Liver (tissue), 8 donors: ENCODE measurements at regions not wholly inside any gene's neighbourhood (a gene's known extent, or its start where the extent isn't known, plus 50 kb on each side); places are given as distances from the start of the nearest gene placed in this dataset.

Source experiments
- DNase-seq: peaks from one replicate; pipeline ENCODE4 v3.0.0-alpha.2; 2017; ENCODE audit warnings: low spot score
- H3K27ac ChIP-seq, 2 donors: one replicate each; pipeline ENCODE4 v1.7.0; 2013; ENCODE audit warnings: inconsistent platforms in 2 of 2, low read length in 2 of 2, control low read depth in 1 of 2, low read depth in 1 of 2, mild to moderate bottlenecking in 1 of 2
- H3K27me3 ChIP-seq, 4 donors: one replicate each; pipeline versions ENCODE4 v1.6.1 to v1.7.0; 2013; ENCODE audit warnings: low read length in 3 of 4, inconsistent platforms in 1 of 4, mild to moderate bottlenecking in 1 of 4, moderate library complexity in 1 of 4; ENCODE audit not compliant: control insufficient read depth in 4 of 4, insufficient read depth in 4 of 4
- H3K36me3 ChIP-seq, 4 donors: one replicate each; pipeline versions ENCODE4 v1.6.1 to v1.7.0; 2013; ENCODE audit warnings: low read length in 3 of 4, mild to moderate bottlenecking in 3 of 4, low read depth in 1 of 4, moderate library complexity in 1 of 4; ENCODE audit not compliant: control insufficient read depth in 4 of 4, insufficient read depth in 3 of 4
- H3K4me1 ChIP-seq, 4 donors: one replicate each; pipeline versions ENCODE4 v1.6.1 to v1.7.0; 2013; ENCODE audit warnings: low read length in 3 of 4, mild to moderate bottlenecking in 3 of 4, moderate library complexity in 1 of 4; ENCODE audit not compliant: control insufficient read depth in 4 of 4, insufficient read depth in 4 of 4
- H3K4me3 ChIP-seq, 3 donors: one replicate each; pipeline versions ENCODE4 v1.6.1 to v1.7.0; 2013; ENCODE audit warnings: low read length in 3 of 3, control low read depth in 1 of 3, low read depth in 1 of 3, mild to moderate bottlenecking in 1 of 3
- H3K9ac ChIP-seq, 2 donors: one replicate each; pipeline ENCODE4 v1.7.0; 2013; ENCODE audit warnings: low read length in 2 of 2, mild to moderate bottlenecking in 2 of 2, moderate library complexity in 2 of 2, control low read depth in 1 of 2, low read depth in 1 of 2
- H3K9me3 ChIP-seq, 4 donors: one replicate each; pipeline versions ENCODE4 v1.6.1 to v1.7.0; 2013; ENCODE audit warnings: low read length in 3 of 4; ENCODE audit not compliant: control insufficient read depth in 4 of 4
- CTCF ChIP-seq: fragments of 150-350 bp; IDR thresholded peaks from 2 replicates; pipeline ENCODE4 v1.5.1; 2017; ENCODE audit warnings: improper control_type of control experiment, low read depth, low read length; ENCODE audit not compliant: missing input control
- EGR1 ChIP-seq, 2 donors: IDR thresholded peaks; 2 replicates each; pipeline ENCODE4 v1.6.1; 2016 to 2018; ENCODE audit warnings: antibody characterized with exemption in 2 of 2, low read depth in 2 of 2
- FOXA2 ChIP-seq: IDR thresholded peaks from 2 replicates; pipeline ENCODE4 v1.6.1; 2016; ENCODE audit warnings: antibody characterized with exemption
- GABPA ChIP-seq, 2 donors: IDR thresholded peaks in 1 of 2; conservative IDR thresholded peaks in 1 of 2; 2 replicates each; pipeline ENCODE4 v1.6.1; 2016; ENCODE audit warnings: antibody characterized with exemption in 2 of 2, mild to moderate bottlenecking in 1 of 2, moderate library complexity in 1 of 2
- HNF4A ChIP-seq, 2 donors: conservative IDR thresholded peaks; 2 replicates each; pipeline ENCODE4 v1.6.1; 2016; ENCODE audit warnings: antibody characterized with exemption in 2 of 2, mild to moderate bottlenecking in 2 of 2
- JUND ChIP-seq, 2 donors: IDR thresholded peaks; 2 replicates each; pipeline ENCODE4 v1.6.1; 2016; ENCODE audit warnings: antibody characterized with exemption in 2 of 2
- NR2F2 ChIP-seq: IDR thresholded peaks from 2 replicates; pipeline ENCODE4 v1.6.1; 2016; ENCODE audit warnings: antibody characterized with exemption
- SP1 ChIP-seq: IDR thresholded peaks from 2 replicates; pipeline ENCODE4 v1.6.1; 2018; ENCODE audit warnings: antibody characterized with exemption, mild to moderate bottlenecking
- YY1 ChIP-seq: IDR thresholded peaks from 2 replicates; pipeline ENCODE4 v1.6.1; 2016; ENCODE audit warnings: antibody characterized with exemption, mild to moderate bottlenecking
- WGBS: extraction: QIAGEN DNeasy Blood & Tissue Kit; methylation state at CpG from one replicate; pipeline ENCODE4 v1.1.7; 2013; 5-methylcytosine and 5-hydroxymethylcytosine counted together
- donor health status: healthy.
- donor health status: healthy.
- donor health status: healthy.
- donor health status: healthy.
- donor health status: healthy.

- DNase-seq = no peak
- no peaks in the 10 kb centered on the region for H3K9me3 ChIP-seq
- H3K9ac ChIP-seq = no peak overlapping the region
- no peak overlapping the region for H3K4me3 ChIP-seq
- 94% methylated on average over 36 of the region's 36 CpGs for WGBS
- H3K27me3 ChIP-seq = no peaks in the 10 kb centered on the region
- no peak overlapping the region for H3K27ac ChIP-seq
- H3K36me3 ChIP-seq = no peaks in the 10 kb centered on the region
- TF ChIP-seq FOXA2 = no peak
- no peak for TF ChIP-seq SP1
- no peaks in the 10 kb centered on the region for H3K4me1 ChIP-seq
These were observed 84.3 kb upstream of the FXR1 start for GRCh38 chr3:180828001-180828720.

- TF ChIP-seq YY1 (no peak), NR2F2 (no peak), EGR1 (IDR thresholded peaks at IDR 0.05; ENCODE audit: low read depth in 2 of 2) (no peak), JUND (IDR thresholded peaks at IDR 0.05) (no peak), HNF4A (conservative IDR thresholded peaks at IDR 0.05) (no peak), CTCF (no peak)
- WGBS = 92% methylated on average over 43 of the region's 43 CpGs
These were observed 83.6 kb upstream of the FXR1 start for GRCh38 chr3:180828723-180829408.

GRCh38 chr3:180829409-180830405 is 82.8 kb upstream of the FXR1 start:
- H3K36me3 ChIP-seq = no peaks in the 10 kb centered on the region

More at GRCh38 chr3:180828723-180829408, 83.6 kb upstream of the FXR1 start:
- Histone ChIP-seq H3K9ac (no peak overlapping the region), H3K4me3 (no peak overlapping the region), H3K4me1 (no peaks in the 10 kb centered on the region), H3K27ac (no peak overlapping the region), H3K27me3 (no peaks in the 10 kb centered on the region), H3K9me3 (no peaks in the 10 kb centered on the region), H3K36me3 (no peaks in the 10 kb centered on the region)
- no peak for DNase-seq

More at GRCh38 chr3:180829409-180830405, 82.8 kb upstream of the FXR1 start:
- H3K9me3 ChIP-seq = no peaks in the 10 kb centered on the region
- H3K9ac ChIP-seq = no peak overlapping the region
- TF ChIP-seq JUND (IDR thresholded peaks at IDR 0.05) (no peak), CTCF (no peak), GABPA (IDR thresholded peaks at IDR 0.05 in 1 of 2, conservative IDR thresholded peaks at IDR 0.05 in 1 of 2) (no peak), SP1 (no peak)
- DNase-seq = no peak
- H3K27ac ChIP-seq = no peak overlapping the region
- H3K4me3 ChIP-seq = no peak overlapping the region
- H3K4me1 ChIP-seq = no peaks in the 10 kb centered on the region
- 89% methylated on average over 37 of the region's 37 CpGs for WGBS
- H3K27me3 ChIP-seq = no peaks in the 10 kb centered on the region
